GM12878 (cell line): ENCODE measurements at regions not wholly inside any gene's neighbourhood (a gene's known extent, or its start where the extent isn't known, plus 50 kb on each side); places are given as distances from the start of the nearest gene placed in this dataset.

ENCODE experiments used
- CHD4 ChIP-seq: fragments of 200-600 bp; sonication (generic); IDR thresholded peaks from 2 replicates; pipeline ENCODE4 v1.6.1; 2016; ENCODE audit warnings: mild to moderate bottlenecking
- EP300 ChIP-seq, 2 experiments: fragments of 150-350 bp in 1 of 2; IDR thresholded peaks; 2 replicates each; pipeline ENCODE4 v1.6.1; 2011 to 2012; ENCODE audit warnings: low read depth in 2 of 2, low read length in 2 of 2, borderline replicate concordance in 1 of 2, improper control_type of control experiment in 1 of 2, inconsistent platforms in 1 of 2; ENCODE audit not compliant: control insufficient read depth in 1 of 2
- HDAC2 ChIP-seq: fragments of 200-600 bp; sonication (generic); IDR thresholded peaks from 2 replicates; pipeline ENCODE4 v1.6.1; 2017
- IRF5 ChIP-seq: fragments of 450-650 bp; IDR thresholded peaks from 2 replicates; pipeline ENCODE4 v1.6.1; 2017; ENCODE audit warnings: borderline replicate concordance
- LARP7 ChIP-seq: fragments of 450-650 bp; IDR thresholded peaks from 2 replicates; pipeline ENCODE4 v1.6.1; 2017; ENCODE audit warnings: mild to moderate bottlenecking
- NFYB ChIP-seq: IDR thresholded peaks from 2 replicates; pipeline ENCODE4 v1.6.1; 2011; ENCODE audit warnings: low read depth, mild to moderate bottlenecking, low read length, improper control_type of control experiment, moderate library complexity; ENCODE audit not compliant: insufficient read depth
- PML ChIP-seq: IDR thresholded peaks from 2 replicates; pipeline ENCODE4 v1.6.1; 2012; ENCODE audit warnings: low read length, inconsistent platforms
- RBBP5 ChIP-seq: fragments of 200-600 bp; sonication (generic); conservative IDR thresholded peaks from 2 replicates; pipeline ENCODE4 v1.6.1; 2016
- SUPT20H ChIP-seq: IDR thresholded peaks from 2 replicates; pipeline ENCODE4 v1.6.1; 2011; ENCODE audit warnings: low read depth, mild to moderate bottlenecking, low read length, moderate library complexity, borderline replicate concordance; ENCODE audit not compliant: control insufficient read depth
- SUZ12 ChIP-seq: fragments of 200-600 bp; sonication (generic); IDR thresholded peaks from one replicate; pipeline ENCODE4 v1.6.1; 2018; ENCODE audit warnings: antibody characterized with exemption, mild to moderate bottlenecking; ENCODE audit not compliant: unreplicated experiment
- TCF3 ChIP-seq: IDR thresholded peaks from 2 replicates; pipeline ENCODE4 v1.6.1; 2012; ENCODE audit warnings: low read depth, mild to moderate bottlenecking, low read length, borderline replicate concordance; ENCODE audit not compliant: insufficient read depth
- ZBTB40 ChIP-seq: fragments of 450-650 bp; IDR thresholded peaks from 2 replicates; pipeline ENCODE4 v1.6.1; 2016; ENCODE audit warnings: mild to moderate bottlenecking, moderate library complexity, borderline replicate concordance

- TF ChIP-seq CHD4 (no peak), PML (no peak), EP300 (IDR thresholded peaks at IDR 0.05; ENCODE audit: borderline replicate concordance in 1 of 2, control insufficient read depth in 1 of 2, low read depth in 2 of 2, low read length in 2 of 2) (no peak), RBBP5 (no peak), HDAC2 (no peak), NFYB (no peak), SUZ12 (no peak), IRF5 (no peak), ZBTB40 (no peak), TCF3 (no peak), SUPT20H (no peak), LARP7 (no peak)
- TF ChIP-seq, all 136 proteins: peak for 0
Observed at GRCh38 chr9:99433095-99433494, 211.0 kb downstream of the SEC61B start (continued).
